ENCODE measurements at regions not wholly inside any gene's neighbourhood (a gene's known extent, or its start where the extent isn't known, plus 50 kb on each side); places are given as distances from the start of the nearest gene placed in this dataset.

- no peak overlapping the region for H3K4me3 ChIP-seq (ENCODE audit: low read length)
- TF ChIP-seq, protein P1, sequence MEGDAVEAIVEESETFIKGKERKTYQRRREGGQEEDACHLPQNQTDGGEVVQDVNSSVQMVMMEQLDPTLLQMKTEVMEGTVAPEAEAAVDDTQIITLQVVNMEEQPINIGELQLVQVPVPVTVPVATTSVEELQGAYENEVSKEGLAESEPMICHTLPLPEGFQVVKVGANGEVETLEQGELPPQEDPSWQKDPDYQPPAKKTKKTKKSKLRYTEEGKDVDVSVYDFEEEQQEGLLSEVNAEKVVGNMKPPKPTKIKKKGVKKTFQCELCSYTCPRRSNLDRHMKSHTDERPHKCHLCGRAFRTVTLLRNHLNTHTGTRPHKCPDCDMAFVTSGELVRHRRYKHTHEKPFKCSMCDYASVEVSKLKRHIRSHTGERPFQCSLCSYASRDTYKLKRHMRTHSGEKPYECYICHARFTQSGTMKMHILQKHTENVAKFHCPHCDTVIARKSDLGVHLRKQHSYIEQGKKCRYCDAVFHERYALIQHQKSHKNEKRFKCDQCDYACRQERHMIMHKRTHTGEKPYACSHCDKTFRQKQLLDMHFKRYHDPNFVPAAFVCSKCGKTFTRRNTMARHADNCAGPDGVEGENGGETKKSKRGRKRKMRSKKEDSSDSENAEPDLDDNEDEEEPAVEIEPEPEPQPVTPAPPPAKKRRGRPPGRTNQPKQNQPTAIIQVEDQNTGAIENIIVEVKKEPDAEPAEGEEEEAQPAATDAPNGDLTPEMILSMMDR (IDR thresholded peaks at IDR 0.05; ENCODE audit: insufficient read depth, low read depth, low read length, missing control alignments), result no peak
- DNase-seq (ENCODE audit: low read depth), result no peak
Observed at GRCh38 chr9:86604741-86605140, 250.5 kb upstream of the TUT7 start.

- H3K4me3 ChIP-seq (ENCODE audit: low read length), result no peak overlapping the region
- peak; percentile 21 for DNase-seq (ENCODE audit: low read depth)
- TF ChIP-seq, protein P1 (IDR thresholded peaks at IDR 0.05; ENCODE audit: insufficient read depth, low read depth, low read length, missing control alignments), result no peak
Observed at GRCh38 chr9:86602715-86603114, 248.5 kb upstream of the TUT7 start.

GRCh38 chr9:86601697-86602096 lies 247.5 kb upstream of the TUT7 start:
- TF ChIP-seq, protein P1 (IDR thresholded peaks at IDR 0.05; ENCODE audit: insufficient read depth, low read depth, low read length, missing control alignments), result no peak
- peak; percentile 58 for DNase-seq (ENCODE audit: low read depth)
- no peak overlapping the region for H3K4me3 ChIP-seq (ENCODE audit: low read length)

DNA sequence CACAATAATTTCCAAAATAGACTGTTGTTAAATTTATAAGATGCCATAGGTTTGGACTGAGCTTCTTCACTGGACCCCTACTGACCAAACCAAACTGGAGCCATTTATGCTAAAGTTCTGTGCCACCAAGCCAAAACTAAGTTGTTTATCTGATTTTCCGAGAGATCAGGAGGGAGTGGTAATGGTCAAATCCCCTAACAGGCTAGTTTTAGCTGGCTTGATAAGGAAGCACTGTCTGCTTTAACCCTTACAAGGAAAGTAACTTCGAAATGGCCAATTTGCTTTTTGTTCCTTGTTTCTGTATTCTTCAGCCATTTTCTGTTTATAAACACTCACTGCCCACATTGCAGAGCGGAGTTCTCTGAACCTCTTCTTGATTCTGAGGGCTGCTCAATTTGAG lies 246.8 kb upstream of the TUT7 start:
- no peak overlapping the region for H3K4me3 ChIP-seq (ENCODE audit: low read length)
- no peak for DNase-seq (ENCODE audit: low read depth)
- TF ChIP-seq, protein P1 (IDR thresholded peaks at IDR 0.05; ENCODE audit: insufficient read depth, low read depth, low read length, missing control alignments), result no peak

GRCh38 chr9:86600291-86600690 lies 246.1 kb upstream of the TUT7 start:
- TF ChIP-seq, protein P1 (IDR thresholded peaks at IDR 0.05; ENCODE audit: insufficient read depth, low read depth, low read length, missing control alignments), result no peak
- H3K4me3 ChIP-seq (ENCODE audit: low read length), result no peak overlapping the region
- DNase-seq (ENCODE audit: low read depth), result peak; percentile 65

DNA sequence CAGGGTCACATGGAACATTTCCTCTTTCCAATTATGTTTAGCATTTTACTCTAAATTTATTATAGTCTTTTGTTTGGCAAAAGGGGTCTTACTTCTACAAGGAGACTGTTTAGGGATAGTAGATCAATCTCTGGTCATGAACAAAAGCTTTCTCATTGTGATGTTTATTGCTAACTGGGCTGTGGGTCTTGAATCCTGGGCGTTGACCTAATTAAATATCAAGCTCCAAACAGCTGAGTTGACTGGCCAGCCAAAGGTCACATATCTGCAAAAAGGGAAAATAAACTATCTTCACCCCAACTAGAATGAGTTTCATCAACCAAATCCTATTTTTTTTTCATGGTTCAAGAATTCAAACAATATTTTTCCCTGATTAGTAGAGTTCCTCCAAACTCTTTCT lies 245.4 kb upstream of the TUT7 start:
- no peak for DNase-seq (ENCODE audit: low read depth)
- H3K4me3 ChIP-seq (ENCODE audit: low read length), result no peak overlapping the region
- TF ChIP-seq, protein P1 (IDR thresholded peaks at IDR 0.05; ENCODE audit: insufficient read depth, low read depth, low read length, missing control alignments), result no peak

- no peak overlapping the region for H3K4me3 ChIP-seq (ENCODE audit: low read length)
- TF ChIP-seq, protein P1 (IDR thresholded peaks at IDR 0.05; ENCODE audit: insufficient read depth, low read depth, low read length, missing control alignments), result no peak
- no peak for DNase-seq (ENCODE audit: low read depth)
Observed at GRCh38 chr9:86598411-86599239, 244.4 kb upstream of the TUT7 start.

All from epithelial cell of esophagus (primary cell).